ENCODE measurements at regions not wholly inside any gene's neighbourhood (a gene's known extent, or its start where the extent isn't known, plus 50 kb on each side); places are given as distances from the start of the nearest gene placed in this dataset.

DNA sequence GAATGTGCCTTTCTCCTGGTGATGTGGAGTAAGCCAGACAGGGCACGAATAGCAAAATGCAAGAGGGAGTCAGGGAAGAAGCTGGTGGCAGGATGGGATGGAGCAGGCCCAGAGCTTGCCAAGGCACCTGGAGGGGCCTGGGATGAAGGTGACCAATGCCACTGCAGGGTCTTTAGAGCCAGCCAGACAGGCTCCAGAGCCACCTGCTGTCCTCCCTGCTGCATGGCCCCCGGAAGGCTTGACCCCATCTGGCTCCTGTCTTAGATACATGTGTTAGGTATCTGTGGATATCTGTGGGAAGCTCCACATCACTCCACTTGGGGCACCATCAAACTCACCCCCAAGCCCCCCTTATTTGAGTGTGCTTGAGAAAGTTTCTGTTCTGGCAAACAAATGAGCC, 99.9 kb upstream of the ATL2 start:
- no peak for ATAC-seq
- ChIA-PET POLR2A (no interaction called here), RAD21 (ENCODE audit: low non-redundant PET in 1 of 2, low total read pairs in 2 of 2, uncharacterized antibody in 2 of 2, unreplicated experiment in 2 of 2) (no interaction called here), CTCF (interaction anchor here (0.5 to 1.7 kb wide), 2 partner anchors 31 to 202 kb away, joined by 3 to 4 read pairs; no protein-coding TSS in a partner anchor)
- Histone ChIP-seq H3K4me2 (ENCODE audit: low read length) (no peak overlapping the region), H3K27me3 (ENCODE audit: insufficient read depth, low read length) (no peaks in the 10 kb centered on the region), H3K4me3 (replicated peaks in 1 of 2; ENCODE audit: low read depth in 1 of 2, low read length in 2 of 2) (no peak overlapping the region), H3K9me2 (ENCODE audit: insufficient read depth) (no peaks in the 10 kb centered on the region), H3K9me3 (ENCODE audit: control insufficient read depth in 1 of 2, insufficient read depth in 1 of 2, low read depth in 1 of 2, low read length in 2 of 2) (peaks cover 0 to 10% of the 10 kb centered on the region in 2 experiments; a peak in 1 of 4 replicates), H3K4me1 (ENCODE audit: control insufficient read depth in 1 of 2, insufficient read depth in 2 of 2, low read length in 2 of 2) (no peaks in the 10 kb centered on the region), H3K27ac (ENCODE audit: low read depth, low read length) (no peak overlapping the region), H3K79me2 (ENCODE audit: insufficient read depth, low read length) (no peaks in the 10 kb centered on the region), H2AFZ (ENCODE audit: low read depth, low read length, poor library complexity, severe bottlenecking) (no peak overlapping the region), H3K9ac (ENCODE audit: low read length) (no peak overlapping the region), H4K20me1 (ENCODE audit: insufficient read depth) (no peaks in the 10 kb centered on the region), H3K36me3 (ENCODE audit: control insufficient read depth in 1 of 2, insufficient read depth in 2 of 2, low read length in 2 of 2) (no peaks in the 10 kb centered on the region)
- TF ChIP-seq SIN3A (IDR thresholded peaks at IDR 0.05; ENCODE audit: low read depth): no peak
- TF ChIP-seq CEBPB (IDR thresholded peaks at IDR 0.05; ENCODE audit: low read depth): no peak
- no TSS peak for BruUV-seq (replicated peaks)
- DNase-seq (ENCODE audit: low read depth, low spot score): no peak
- intact Hi-C loops (cut with micrococcal nuclease): no loop called here

DNA sequence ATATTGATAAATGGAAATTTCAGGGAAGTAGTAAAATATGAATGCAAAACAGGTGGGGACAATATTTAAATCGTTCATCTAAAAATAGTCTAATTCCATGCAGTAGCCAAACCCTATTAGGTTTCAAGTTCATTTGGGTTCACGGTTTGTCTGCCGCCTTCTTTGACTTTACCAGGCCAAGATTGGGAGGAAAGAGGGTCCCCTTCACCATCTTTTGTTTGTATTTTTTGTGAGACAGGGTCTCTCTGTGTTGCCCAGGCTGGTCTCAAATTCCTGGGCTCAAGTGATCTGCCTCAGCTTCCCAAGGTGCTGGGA, 98.5 kb upstream of the ATL2 start:
- POLR2A ChIA-PET: no interaction called here
- no peaks in the 10 kb centered on the region for H3K79me2 ChIP-seq (ENCODE audit: insufficient read depth, low read length)
- no peak overlapping the region for H3K4me3 ChIP-seq (replicated peaks in 1 of 2; ENCODE audit: low read depth in 1 of 2, low read length in 2 of 2)
- no peak overlapping the region for H3K27ac ChIP-seq (ENCODE audit: low read depth, low read length)
- H4K20me1 ChIP-seq (ENCODE audit: insufficient read depth): no peaks in the 10 kb centered on the region
- no peaks in the 10 kb centered on the region for H3K4me1 ChIP-seq (ENCODE audit: control insufficient read depth in 1 of 2, insufficient read depth in 2 of 2, low read length in 2 of 2)
- no peaks in the 10 kb centered on the region for H3K27me3 ChIP-seq (ENCODE audit: insufficient read depth, low read length)
- H2AFZ ChIP-seq (ENCODE audit: low read depth, low read length, poor library complexity, severe bottlenecking): no peak overlapping the region
- no peaks in the 10 kb centered on the region for H3K36me3 ChIP-seq (ENCODE audit: control insufficient read depth in 1 of 2, insufficient read depth in 2 of 2, low read length in 2 of 2)
- H3K4me2 ChIP-seq (ENCODE audit: low read length): no peak overlapping the region
- TF ChIP-seq FOSL1 (IDR thresholded peaks at IDR 0.05; ENCODE audit: low read depth) (no peak), EZH2phosphoT487 (IDR thresholded peaks at IDR 0.05; ENCODE audit: borderline replicate concordance) (no peak), POLR2A (IDR thresholded peaks at IDR 0.05; ENCODE audit: borderline replicate concordance, extremely low read depth, insufficient read depth, insufficient read length) (no peak), ZNF274 (IDR thresholded peaks at IDR 0.05; ENCODE audit: low read depth, low read length) (no peak), EGR1 (IDR thresholded peaks at IDR 0.05; ENCODE audit: low read depth) (no peak), RAD21 (IDR thresholded peaks at IDR 0.05; ENCODE audit: low read depth) (no peak), EZH2 (IDR thresholded peaks at IDR 0.05) (no peak), SRF (IDR thresholded peaks at IDR 0.05; ENCODE audit: low read depth) (no peak), ZFX (IDR thresholded peaks at IDR 0.05) (no peak), SP1 (IDR thresholded peaks at IDR 0.05; ENCODE audit: low read depth) (no peak), CEBPB (IDR thresholded peaks at IDR 0.05; ENCODE audit: low read depth) (no peak)
- TF ChIP-seq, protein P1, sequence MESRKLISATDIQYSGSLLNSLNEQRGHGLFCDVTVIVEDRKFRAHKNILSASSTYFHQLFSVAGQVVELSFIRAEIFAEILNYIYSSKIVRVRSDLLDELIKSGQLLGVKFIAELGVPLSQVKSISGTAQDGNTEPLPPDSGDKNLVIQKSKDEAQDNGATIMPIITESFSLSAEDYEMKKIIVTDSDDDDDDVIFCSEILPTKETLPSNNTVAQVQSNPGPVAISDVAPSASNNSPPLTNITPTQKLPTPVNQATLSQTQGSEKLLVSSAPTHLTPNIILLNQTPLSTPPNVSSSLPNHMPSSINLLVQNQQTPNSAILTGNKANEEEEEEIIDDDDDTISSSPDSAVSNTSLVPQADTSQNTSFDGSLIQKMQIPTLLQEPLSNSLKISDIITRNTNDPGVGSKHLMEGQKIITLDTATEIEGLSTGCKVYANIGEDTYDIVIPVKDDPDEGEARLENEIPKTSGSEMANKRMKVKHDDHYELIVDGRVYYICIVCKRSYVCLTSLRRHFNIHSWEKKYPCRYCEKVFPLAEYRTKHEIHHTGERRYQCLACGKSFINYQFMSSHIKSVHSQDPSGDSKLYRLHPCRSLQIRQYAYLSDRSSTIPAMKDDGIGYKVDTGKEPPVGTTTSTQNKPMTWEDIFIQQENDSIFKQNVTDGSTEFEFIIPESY (IDR thresholded peaks at IDR 0.05; ENCODE audit: extremely low read depth, insufficient replicate concordance, low read length): no peak
- CTCF ChIA-PET: interaction anchor here (2.0 kb wide), 1 partner anchor 10 kb away, joined by 5 read pairs; no protein-coding TSS in a partner anchor
- no peak for ATAC-seq
- no peaks in the 10 kb centered on the region for H3K9me2 ChIP-seq (ENCODE audit: insufficient read depth)
- intact Hi-C loops (cut with micrococcal nuclease): no loop called here
- peaks cover 0 to 3% of the 10 kb centered on the region in 2 experiments; a peak in 1 of 4 replicates for H3K9me3 ChIP-seq (ENCODE audit: control insufficient read depth in 1 of 2, insufficient read depth in 1 of 2, low read depth in 1 of 2, low read length in 2 of 2)
- DNase-seq (ENCODE audit: low read depth, low spot score): no peak
- RAD21 ChIA-PET (ENCODE audit: low non-redundant PET in 1 of 2, low total read pairs in 2 of 2, uncharacterized antibody in 2 of 2, unreplicated experiment in 2 of 2): no interaction called here
- H3K9ac ChIP-seq (ENCODE audit: low read length): no peak overlapping the region
- BruUV-seq (replicated peaks): no TSS peak
